Fibroblast of the aortic adventitia (primary cell): ENCODE measurements at regions not wholly inside any gene's neighbourhood (a gene's known extent, or its start where the extent isn't known, plus 50 kb on each side); places are given as distances from the start of the nearest gene placed in this dataset.

Experiments
- DNase-seq: peaks from one replicate; pipeline ENCODE4 v3.0.0-alpha.2; 2010; ENCODE audit warnings: low read depth
- H3K4me3 ChIP-seq: 2 replicates; pipeline ENCODE4 v1.5.1; 2011; ENCODE audit warnings: low read depth, mild to moderate bottlenecking, control low read depth, low read length, moderate library complexity
- TF ChIP-seq, protein P1 (sequence below): IDR thresholded peaks from 2 replicates; pipeline ENCODE4 v1.5.1; 2011; ENCODE audit warnings: mild to moderate bottlenecking, low read length, control low read depth, inconsistent platforms; ENCODE audit not compliant: insufficient read depth

DNA sequence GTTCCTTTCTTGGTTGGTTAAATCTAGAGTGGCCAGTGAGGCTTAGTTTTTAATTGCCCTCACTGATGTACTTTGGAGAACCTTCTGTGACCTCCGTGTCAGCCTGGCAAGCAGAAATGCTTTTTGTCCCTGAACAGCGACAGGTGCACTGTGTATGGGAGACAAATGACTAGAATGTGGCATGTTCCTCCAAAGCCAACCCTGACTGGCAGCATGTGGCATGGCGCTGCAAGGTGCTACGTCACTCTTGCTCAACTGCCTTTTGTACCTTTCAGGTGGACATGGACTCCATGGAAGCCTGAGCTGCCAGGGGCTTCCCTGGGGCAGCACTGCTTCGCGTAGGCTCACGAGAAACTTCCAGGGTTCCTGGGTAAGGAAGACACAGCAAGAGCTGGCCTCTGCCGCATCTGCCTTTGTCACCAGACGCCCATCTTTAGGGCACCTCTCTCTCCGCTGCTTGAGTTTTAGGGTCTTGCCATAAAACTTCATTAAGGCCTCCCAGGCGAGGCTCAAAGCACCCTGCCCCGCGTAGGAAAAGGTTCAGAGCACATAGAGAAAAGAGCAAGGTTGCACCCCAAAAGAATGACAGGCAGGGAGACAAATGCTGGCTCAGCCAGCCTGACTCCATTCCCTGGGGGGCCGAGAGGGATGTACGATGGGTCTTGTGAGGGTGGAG, 167.1 kb upstream of the SOX1 start:
- H3K4me3 ChIP-seq = no peak overlapping the region
- no peak for DNase-seq
- TF ChIP-seq, protein P1, sequence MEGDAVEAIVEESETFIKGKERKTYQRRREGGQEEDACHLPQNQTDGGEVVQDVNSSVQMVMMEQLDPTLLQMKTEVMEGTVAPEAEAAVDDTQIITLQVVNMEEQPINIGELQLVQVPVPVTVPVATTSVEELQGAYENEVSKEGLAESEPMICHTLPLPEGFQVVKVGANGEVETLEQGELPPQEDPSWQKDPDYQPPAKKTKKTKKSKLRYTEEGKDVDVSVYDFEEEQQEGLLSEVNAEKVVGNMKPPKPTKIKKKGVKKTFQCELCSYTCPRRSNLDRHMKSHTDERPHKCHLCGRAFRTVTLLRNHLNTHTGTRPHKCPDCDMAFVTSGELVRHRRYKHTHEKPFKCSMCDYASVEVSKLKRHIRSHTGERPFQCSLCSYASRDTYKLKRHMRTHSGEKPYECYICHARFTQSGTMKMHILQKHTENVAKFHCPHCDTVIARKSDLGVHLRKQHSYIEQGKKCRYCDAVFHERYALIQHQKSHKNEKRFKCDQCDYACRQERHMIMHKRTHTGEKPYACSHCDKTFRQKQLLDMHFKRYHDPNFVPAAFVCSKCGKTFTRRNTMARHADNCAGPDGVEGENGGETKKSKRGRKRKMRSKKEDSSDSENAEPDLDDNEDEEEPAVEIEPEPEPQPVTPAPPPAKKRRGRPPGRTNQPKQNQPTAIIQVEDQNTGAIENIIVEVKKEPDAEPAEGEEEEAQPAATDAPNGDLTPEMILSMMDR = no peak

DNA sequence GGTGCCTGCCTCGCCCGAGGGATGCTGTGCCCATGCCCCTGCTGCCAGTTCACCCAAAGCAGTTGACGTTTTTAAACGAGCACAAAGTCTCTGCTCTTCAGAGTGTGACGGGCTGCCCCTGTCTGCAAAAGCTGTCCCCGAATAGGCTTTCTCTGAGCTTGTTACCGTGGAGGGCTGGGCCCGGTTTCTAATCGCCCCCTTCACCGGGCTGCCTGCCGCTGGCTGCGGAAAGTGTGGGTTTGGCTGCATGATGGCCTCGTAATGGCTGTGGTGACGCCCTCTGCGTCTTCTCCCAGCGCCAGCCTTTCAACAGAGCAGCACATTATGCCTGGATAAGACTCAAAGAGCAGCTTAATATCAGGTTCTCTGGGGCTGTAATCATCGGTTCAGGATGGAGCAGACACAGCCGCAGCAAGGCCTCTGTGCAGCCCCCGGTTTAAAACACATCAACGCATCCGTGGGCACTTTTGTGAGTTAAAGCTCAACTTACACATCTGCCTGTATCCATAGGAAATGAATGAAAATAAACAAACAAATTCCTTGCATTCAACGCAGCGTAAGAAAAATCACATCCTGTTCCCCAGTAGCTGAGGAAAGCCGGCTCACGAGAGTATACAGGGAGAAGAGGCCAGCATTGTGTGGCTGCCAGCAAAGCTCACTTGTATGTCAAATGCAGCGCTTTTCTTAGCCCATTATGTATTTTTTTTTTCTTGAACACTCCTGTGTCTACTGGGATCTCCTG, 166.4 kb upstream of the SOX1 start:
- no peak overlapping the region for H3K4me3 ChIP-seq
- TF ChIP-seq, protein P1 = no peak
- no peak for DNase-seq

DNA sequence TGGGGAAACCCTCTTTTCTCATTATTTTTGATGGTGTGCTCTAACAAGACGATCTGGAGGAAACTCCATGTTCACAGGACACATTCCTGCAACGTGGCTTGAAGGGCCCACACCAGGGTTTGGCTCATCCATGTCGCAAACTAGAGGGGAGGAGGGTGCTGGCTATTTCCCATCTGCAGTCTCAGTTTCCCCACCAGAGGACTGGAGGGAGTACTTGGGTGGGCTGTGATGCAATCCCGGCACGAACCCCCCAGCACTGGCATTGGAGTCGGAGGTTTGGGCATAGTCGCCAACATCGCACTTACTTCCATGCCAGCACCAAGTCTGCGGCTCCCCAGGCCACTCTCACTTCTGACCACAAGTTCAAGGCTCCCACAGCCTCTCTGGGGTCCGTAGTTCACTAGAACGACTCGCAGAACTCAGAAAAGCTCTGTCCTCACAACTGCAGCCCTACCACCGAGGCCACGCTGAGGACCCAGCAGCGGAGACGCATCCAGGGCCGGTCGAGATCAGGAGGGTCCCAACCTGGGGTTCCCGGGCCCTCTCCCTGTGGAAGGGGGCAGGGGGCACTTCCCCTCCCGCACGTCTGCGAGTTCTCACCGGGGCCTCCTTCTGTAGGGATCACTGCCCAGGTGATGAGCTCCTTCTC, 165.6 kb upstream of the SOX1 start:
- TF ChIP-seq, protein P1 = no peak
- no peak overlapping the region for H3K4me3 ChIP-seq
- DNase-seq = no peak

DNA sequence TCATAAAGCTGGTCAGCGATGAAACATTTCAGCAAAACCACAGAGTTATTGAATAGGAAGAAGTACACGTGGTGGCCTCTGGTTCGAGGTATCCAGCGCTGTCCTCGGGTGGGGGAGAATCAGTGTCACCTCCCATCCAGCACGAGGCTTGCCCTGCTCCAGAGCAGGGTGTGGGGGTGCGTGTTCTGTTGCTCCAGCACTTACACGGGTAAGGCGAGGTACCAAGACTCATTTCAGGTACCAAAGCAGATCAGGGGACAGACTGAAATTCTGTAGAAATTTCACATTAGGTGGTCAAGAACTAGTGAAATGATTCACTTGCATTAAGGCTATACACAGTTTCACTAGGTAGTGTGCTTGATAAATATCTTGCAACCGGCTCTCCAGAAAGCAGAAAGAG, 164.2 kb upstream of the SOX1 start:
- TF ChIP-seq, protein P1 = no peak
- no peak for DNase-seq
- no peak overlapping the region for H3K4me3 ChIP-seq

DNA sequence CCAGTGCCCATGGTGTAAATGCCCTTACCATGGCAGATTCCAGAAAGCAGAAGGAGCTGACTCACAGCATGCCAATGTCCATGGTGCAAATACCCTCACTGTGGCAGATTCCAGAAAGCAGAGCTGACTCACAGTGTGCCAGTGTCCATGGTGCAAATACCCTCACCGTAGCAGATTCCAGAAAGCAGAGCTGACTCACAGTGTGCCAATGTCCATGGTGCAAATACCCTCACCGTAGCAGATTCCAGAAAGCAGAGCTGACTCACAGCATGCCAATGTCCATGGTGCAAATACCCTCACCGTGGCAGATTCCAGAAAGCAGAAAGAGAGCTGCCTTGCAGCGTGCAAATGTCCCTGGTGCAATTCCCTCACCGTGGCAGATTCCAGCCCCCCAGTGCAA, 163.8 kb upstream of the SOX1 start:
- TF ChIP-seq, protein P1 = no peak
- no peak overlapping the region for H3K4me3 ChIP-seq
- no peak for DNase-seq

DNA sequence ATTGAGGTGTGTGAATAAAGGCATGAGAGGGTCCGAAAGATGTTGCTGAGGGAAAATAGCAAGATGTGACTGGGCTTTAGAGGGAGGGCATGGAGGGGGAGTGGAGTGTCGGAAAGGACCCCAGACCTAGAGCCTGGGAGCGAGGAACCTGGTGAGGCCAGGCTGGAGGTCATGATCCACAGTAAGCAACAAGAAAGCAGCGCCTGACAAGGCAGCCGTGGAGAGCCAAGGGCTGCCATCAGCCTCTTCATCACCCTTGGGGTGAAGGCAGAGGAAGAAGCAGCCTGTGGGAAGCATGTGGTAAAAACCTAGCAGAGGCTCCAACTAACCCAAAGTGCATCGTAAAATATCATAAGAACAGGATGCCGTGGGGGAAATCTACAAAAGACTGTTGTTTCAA, 162.8 kb upstream of the SOX1 start:
- no peak overlapping the region for H3K4me3 ChIP-seq
- no peak for DNase-seq
- TF ChIP-seq, protein P1 = no peak
